HG03354 (cell line): ENCODE measurements at regions not wholly inside any gene's neighbourhood (a gene's known extent, or its start where the extent isn't known, plus 50 kb on each side); places are given as distances from the start of the nearest gene placed in this dataset.

Source experiments
- ATAC-seq: cut with Tn5 transposase; IDR thresholded peaks from one replicate; pipeline ENCODE4 v1.9.1; 2021; ENCODE audit warnings: mild to moderate bottlenecking; ENCODE audit not compliant: unreplicated experiment, poor library complexity, severe bottlenecking

DNA sequence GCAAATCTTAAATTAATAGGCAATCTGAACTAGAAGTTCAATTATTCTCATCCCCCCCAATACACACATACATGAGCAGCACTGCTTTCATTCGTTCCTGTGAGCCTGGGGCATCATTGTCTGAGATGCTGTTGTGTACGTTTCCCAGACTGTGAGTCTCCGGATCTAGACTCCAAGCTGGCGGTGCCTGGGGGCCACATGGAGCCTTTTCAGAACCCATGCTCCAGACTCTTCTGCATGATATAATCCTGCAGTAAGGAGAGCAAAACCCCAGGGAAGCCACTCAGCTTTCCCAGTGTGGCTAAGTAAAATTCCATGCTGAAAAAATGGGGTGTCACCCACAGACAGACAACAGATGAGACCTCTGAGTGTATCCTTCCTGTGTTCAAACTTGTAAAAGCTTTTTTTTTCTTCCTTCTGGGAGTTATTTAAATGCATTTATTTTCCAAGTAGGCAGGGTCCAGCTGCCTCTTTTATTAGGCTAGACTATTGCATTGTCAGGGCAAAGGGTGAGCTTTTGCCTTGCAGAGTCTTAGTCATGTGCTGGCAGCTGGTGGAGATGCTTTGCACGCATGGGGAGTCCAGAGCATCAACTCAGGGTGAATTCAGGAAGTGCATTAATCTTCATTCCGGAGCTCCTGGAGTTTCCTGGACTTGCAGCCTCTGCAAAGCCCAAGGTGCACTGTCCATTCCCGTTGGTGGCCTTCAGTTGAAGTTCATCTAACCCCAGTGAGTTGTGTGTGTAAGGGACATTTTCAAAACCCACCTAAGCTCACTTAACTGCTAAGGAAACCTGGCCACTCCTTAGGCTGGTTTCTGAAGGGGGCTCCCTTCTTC lies 185.7 kb upstream of the ADO start:
- no peak for ATAC-seq

DNA sequence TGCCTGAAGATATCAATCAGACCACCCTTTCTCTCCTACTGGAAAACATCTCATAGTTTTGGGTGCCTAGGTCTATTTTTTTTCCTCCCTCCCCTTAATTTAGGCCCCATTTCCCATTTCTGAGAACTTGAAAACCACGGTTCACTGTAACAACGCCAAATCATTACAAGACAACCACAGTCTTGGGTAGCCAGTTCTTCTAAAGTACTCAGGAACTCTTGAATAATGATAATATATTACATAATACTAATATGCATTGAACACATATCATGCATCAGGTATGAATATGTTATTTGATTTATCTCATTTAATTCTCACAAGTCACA lies 185.1 kb upstream of the ADO start:
- no peak for ATAC-seq

DNA sequence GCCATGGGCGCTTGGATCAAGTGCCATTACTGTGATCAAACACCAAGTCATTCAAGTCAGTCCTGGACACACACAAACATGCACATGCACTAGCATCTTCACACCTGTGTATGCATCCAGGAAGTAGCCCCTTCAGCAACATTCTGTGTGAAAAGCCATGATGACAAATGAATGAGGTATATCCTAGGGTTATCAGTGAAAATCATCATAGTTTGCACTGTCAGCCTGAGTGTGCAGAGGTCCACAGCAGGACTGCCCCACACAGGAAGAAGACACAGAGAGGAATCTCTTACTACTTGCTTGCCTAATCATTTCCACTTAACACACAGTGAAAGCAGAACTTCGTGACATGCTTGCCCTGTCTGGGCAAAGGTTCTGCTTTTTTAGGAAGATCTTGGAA lies 184.0 kb upstream of the ADO start:
- ATAC-seq = peak; percentile 11

DNA sequence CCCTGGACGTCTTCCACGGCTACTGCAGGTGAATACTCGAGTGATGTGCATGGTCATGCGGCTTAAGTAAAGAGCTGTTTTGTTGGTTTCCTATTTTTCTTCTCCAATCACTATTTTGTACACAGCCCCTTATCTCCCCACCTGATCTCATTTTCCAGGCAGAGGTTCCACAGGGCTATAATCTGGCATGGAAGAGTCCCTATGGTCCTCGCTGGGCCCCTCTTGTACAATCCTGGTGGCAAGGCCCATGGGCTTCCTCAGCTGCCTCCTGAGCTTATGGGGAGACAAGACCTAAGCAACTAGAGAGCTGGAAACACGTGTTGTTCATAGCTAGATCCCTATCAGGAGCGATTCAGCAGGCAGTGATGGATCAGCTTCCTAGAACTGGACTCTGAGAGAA lies 181.3 kb upstream of the ADO start:
- ATAC-seq = no peak

DNA sequence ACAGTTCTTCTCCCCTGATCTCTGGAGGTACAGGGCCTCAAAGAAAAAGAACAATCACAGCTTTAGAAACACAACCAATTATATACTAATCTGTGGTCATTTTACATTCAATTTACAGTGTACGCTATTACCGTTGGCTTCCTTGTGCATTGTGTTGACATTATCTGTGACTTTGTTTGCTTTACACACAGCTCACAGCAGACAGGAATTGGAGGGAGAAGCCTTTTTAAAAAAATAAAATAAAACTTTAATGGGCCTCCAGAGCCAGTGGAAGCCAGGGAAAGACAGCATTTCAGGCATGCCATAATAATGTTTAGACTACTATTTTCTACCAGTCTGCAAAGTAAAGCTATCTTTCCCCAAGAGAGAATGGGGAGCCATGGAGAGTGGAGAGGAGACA lies 179.0 kb upstream of the ADO start:
- no peak for ATAC-seq

DNA sequence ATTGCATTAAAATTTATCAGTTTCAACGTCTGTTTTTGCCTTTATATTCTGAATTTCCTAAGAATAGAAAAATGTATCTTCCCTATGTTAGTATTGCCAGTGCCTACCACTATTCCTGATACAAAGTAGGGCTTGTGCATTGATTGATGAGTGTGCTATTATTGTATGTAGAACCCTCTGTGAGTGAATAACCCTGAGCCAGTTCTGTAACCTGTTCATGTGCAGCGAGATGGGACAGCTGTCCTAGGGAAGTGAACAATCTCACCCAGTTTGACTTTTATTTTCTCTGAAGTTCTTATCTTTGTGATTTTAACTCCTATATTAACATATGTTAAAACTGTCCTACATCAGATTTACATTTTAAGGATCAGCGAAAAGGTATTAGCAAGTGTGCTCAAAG lies 178.4 kb upstream of the ADO start:
- no peak for ATAC-seq

DNA sequence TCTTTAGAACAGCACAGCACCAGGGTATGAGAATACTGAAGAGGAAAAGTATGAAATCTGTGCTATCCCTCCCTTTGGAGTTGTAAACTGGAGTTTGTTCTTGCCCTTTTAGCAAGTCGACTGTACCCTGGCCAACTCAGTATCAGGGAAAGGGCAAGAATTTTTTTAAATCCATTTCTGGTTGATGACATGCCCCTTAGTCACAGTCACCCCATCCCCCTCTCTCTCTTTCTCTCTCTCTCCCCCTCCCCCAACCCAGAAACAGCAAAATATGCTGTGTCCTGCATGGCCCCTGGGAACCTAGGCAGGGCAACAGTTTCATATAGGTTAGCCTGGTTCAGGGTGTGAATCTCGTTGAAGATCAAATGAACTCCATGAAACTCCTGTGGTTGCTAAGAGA lies 177.7 kb upstream of the ADO start:
- ATAC-seq = no peak

DNA sequence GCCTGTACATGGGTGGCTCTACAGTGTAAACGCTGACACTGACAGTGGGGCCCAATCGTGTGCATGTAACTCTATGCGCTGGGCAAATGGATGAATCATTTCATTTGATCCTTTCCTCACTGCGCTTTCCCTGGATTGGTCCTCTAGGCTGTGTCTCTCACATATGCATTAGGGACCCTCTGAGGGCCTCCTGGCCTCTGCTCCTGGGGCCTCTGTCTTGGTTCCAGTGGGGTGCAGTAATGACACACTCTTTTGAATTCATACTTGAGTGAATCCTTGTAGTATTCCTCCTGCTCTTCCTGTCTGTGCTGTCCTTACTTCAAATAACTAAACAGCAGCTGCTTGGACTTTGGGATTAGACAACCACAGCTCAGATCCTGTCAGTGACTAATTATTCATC lies 176.5 kb upstream of the ADO start:
- no peak for ATAC-seq

DNA sequence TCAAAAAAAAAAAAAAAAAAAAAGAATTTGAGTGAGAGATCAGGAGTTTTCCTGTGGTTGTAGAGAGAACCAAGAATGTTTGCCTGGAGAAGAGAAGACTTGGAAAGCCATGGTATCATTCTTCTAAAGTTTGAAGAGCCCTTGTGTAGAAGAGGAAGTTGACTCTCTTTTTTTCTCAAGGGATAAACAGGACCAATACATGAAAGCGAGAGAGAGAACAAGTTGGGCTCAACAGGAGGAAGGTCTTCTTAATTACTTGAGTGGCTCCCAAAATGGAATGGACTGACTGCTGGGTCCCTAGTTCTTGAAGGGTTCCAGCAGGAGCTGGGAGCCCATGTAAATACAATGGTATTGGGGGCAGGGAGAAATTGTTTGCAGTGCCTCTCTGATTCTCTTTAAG lies 173.3 kb upstream of the ADO start:
- no peak for ATAC-seq

DNA sequence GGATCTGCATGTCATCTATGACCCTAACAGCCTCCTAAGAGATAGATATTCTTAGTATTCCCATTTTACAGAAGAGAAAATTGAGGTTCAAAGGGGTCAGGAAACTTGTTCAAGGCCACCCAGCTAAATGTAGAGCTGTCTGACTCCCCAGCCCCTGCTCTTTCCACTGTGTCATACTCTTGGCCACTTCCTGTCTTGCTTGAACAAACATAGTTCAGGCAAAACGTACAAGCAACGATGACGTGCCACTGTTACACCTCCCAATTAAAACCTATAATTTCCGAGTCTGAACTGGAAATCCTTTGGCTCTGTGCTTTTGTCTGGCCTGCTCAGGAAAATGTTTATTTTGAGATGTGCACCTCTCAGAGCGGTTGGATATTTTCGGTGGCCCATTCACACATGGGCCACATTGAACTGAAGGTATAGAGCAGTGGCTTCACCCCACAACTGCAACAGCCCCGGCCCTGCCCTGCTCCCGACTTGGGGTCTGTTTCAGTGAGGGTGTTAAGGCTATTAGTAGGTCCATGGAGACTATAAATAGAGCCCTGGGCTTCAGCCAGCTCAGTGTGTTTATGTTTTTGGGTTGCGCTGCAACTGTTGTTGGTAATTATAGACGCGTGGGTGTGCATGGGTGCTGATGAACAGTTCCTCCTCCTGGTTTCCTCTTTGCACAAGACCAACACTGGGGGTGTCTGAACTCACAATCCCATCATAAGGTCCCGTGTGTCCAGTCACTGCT lies 172.3 kb upstream of the ADO start:
- ATAC-seq = peak; percentile 79

DNA sequence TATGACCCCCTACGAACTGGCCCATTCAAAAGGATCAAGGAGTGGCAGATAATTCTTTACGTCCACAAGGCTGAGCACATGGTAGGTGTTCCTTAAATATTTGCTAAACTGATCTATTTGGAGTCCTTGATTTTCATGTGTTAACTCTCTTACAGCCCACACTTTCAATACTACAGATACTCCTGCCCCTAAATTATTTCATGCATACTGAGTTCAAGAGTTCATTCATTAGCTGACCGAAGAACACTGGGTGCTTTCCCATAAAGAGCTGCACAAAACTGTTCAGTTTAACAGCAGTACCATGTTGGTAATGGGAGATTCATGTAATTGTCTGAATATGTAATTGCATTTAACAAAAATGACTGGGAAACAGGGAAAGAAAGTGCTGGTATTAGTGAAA lies 170.5 kb upstream of the ADO start:
- ATAC-seq = no peak

DNA sequence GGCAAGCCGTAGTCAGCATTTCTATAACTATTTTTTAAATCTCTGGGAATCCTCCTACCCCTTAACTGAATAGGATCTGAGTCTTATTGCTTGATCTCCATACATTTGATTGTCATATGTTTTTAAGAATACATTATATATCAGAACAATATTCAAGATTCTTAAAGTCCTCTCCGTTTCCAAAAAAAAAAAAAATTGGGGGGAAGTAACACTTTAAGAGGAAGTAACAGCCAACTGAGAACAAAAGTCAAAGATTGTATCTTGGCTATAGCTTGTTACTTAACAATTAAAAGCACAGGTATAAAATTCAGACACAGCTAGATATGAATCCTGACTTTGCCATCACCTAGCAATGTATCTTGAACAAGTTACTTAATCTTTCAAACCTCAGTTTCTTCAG lies 169.9 kb upstream of the ADO start:
- ATAC-seq = no peak

DNA sequence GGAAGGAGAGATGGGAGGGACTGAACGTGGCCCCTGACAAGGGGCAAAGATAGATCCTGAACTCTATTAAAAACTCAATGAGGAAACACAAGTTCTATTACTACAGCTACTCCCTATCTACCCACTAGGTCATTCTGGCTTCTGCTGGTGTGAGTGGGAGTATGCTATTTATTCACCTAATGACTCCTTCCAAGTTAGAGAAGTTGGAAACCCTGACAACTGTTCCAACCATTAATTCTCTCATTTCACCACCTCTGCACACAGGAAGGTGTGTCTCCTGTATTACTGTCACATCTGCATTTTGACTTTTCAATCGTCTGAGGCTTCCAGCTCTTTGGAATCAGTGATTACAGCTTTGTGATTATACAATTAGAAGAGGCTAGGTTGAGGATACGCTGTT lies 169.4 kb upstream of the ADO start:
- ATAC-seq = no peak

DNA sequence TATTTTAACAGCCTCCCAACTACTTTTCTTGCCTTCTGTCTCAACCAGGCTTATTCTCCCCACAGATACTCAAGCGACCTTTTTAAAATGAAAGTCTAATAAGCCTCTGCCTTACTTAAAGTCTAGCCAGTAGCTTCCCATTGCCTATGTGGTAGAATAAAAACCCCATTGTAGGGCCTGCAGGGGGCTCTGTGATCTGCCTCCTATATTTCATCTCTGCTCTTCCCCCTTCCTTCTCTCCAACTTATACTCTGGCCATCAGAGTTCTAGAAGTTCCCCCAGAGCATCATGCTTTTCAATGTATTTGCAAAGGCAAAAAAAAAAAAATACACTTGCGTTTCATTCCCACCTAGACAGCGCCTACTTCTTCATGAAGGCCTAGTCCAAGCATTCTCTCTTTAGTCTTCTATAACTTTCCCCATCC lies 167.7 kb upstream of the ADO start:
- ATAC-seq = no peak

DNA sequence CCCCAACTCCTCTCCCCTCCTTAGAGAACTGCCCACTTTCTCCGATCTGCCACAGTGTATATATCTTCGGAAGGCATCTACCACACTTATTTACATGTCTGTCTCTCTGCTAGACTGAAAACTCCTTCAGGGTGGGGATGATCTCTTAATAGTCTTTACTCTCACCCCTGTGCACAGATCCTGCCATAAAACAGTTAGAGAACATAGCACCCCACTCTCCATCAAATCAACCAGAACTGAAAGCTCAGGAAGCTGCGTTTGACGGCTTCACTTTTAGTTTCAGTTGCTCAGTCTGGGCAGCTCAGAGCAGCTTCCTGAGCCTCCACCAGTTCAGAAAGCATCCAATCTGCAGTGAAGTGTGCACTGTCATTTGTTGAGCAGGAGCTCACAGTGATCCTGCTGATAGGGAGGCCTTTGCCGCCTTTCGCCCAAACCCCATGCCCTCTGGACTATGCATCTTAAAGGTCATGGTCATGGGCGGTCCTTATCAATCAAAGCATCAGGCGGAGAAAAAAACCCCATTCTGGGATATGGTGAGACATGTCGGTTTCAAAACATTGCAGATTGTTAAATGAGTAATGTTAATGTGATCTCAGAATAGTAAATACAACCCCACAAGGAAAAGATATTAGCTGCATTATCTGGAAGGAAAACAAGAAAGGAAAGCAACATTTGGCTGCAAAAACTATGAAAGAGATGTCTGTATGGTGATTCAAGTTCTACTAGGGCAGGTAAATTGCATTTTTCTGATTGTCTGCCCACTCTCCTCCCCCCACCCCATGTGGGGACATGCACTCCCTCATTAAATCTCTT lies 167.1 kb upstream of the ADO start:
- peak; percentile 67 for ATAC-seq

DNA sequence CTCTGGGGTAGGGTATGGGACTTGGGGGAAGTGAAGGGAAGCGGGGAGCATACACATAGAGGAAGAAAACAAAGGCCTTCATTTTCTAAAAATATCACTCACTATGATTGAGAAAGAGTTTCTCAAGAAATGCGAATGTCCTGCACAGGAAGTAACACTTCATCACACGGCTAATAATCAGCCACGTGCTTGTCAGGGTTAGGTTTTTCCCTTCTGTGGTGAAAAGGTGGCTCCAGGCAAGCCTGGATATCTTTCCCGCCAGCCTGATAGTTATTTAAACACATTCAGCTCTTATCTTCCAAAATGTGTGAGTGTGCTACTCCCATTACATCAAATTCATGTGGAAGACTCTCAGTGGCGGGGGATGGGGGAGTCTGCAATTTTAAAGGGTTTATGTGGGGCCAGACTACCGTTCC lies 166.4 kb upstream of the ADO start:
- ATAC-seq = peak; percentile 53

DNA sequence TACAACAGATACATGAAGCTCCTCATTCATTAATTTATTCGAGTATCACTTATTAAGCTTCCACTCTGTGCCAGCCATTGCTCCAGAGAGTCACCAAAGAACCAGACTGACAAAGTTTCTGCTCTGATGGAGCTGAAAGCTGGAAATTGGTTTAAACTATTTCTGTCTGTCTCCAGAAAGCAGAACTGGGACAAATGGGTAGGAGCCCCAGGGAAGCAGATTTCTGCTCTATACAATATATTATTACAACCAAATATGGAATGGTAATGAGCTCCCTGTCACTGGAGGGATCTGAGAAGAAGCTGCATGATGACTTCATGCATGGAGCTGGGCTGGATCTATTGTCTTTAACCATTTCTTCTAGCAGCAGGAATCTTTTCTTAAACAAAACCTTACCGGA lies 165.4 kb upstream of the ADO start:
- ATAC-seq = no peak

DNA sequence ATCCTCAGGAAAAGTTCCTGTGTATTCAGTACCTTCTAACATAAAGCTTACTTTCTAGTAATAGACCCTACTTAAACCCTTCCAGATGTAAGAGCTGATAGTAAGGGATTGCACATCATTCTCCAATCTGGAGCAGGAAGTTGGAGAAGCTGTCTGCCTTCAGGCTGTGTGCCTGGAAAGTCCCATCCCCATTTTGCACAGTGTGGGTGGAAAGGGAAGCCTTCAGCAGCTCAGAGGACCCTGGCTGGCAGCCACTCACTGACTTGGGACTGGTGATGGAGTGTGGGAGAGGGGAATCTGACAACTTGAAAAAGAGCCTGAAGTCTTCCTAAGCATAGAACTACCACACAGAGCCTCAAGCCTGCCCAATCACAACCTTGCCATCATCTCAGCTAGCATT lies 164.1 kb upstream of the ADO start:
- ATAC-seq = no peak

DNA sequence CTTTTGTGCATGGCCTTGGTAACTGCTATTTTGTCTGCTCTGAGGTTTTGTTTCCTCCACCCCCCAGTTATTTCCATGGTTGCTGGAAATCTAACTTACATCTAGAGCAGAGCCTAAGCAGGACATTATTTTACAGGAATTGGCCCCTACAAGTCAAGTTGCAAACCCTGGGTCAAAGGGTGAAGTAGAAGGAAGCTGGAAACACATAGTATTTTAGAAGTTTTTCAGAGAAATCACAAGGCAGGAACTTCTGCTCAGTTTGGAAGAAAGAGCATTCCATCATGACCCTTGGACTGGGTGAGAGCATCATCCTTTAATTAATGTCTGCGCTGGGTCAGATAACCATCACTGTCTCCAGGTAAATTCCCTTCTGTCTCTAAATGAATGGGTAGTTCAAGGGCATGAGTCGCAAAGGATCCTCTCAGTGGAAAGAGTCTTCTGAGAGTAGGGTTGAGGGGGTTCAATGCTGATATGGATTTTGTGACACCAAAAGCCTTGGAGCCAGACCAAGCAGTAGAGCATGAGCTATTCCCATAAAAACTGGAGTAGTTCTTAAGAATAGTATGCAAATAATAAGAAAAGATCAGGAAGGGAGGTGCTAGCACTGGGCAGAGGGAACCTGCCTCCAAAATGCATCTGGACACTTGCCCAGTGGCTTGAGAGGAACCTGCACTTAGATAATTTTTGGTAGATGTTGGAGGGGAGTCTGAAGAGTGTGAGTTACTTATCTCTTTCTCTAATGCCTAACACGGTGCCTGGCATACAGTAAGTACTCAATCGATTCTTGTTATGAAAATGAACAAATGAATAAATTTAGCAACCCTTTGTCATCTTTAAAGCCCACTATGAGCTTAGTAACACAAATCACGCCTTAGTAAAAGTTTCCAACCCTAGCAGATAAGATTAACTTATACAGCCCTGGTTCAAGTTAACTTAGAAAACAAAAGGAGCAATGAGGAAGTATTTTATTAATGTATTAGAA lies 160.6 kb upstream of the ADO start:
- no peak for ATAC-seq
